A673 (cell line): ENCODE measurements at regions not wholly inside any gene's neighbourhood (a gene's known extent, or its start where the extent isn't known, plus 50 kb on each side); places are given as distances from the start of the nearest gene placed in this dataset.
"Not testable (repeated sequence)": the region's sequence is repeated elsewhere in the genome, so short reads cannot be mapped to it uniquely, and the experiment has no call there.

Experiments
- BruUV-seq: library from RNA; stranded (reverse); fragments of 400-500 nt; replicated peaks from 2 replicates; lab custom pipeline; 2021; lab: Mats Ljungman, UMichigan
- CTCF ChIA-PET: fragments of 300-600 bp; sonication (Branson Sonifier 250); formaldehyde crosslinking; loops from one replicate; lab custom pipeline; 2022; ENCODE audit warnings: antibody characterized with exemption; lab: Charles Lee
- POLR2A ChIA-PET: fragments of 300-600 bp; sonication (Branson Sonifier 250); formaldehyde crosslinking; loops from one replicate; lab custom pipeline; 2022; ENCODE audit warnings: antibody characterized with exemption; ENCODE audit not compliant: low non-redundant PET; lab: Charles Lee
- DNase-seq: peaks from one replicate; pipeline ENCODE4 v3.0.0-alpha.2; 2015; ENCODE audit warnings: low spot score
- H3K27ac ChIP-seq: fragments of 200-600 bp; sonication (generic); 2 replicates; pipeline ENCODE4 v1.5.1; 2016; ENCODE audit warnings: mixed run types, low read depth, mild to moderate bottlenecking, mixed read lengths, antibody characterized with exemption, low read length; ENCODE audit not compliant: poor library complexity, severe bottlenecking
- H3K27me3 ChIP-seq: fragments of 200-600 bp; sonication (generic); replicated peaks from 2 replicates; pipeline ENCODE4 v1.6.1; 2017; ENCODE audit warnings: mixed run types, low read depth, mild to moderate bottlenecking, mixed read lengths, antibody characterized with exemption, low read length; ENCODE audit not compliant: insufficient read depth, poor library complexity
- H3K36me3 ChIP-seq: fragments of 200-600 bp; sonication (generic); 2 replicates; pipeline ENCODE4 v1.6.1; 2016; ENCODE audit warnings: mixed run types, mild to moderate bottlenecking, mixed read lengths, antibody characterized with exemption, low read length; ENCODE audit not compliant: insufficient read depth, poor library complexity, severe bottlenecking
- H3K4me1 ChIP-seq: fragments of 200-600 bp; sonication (generic); 2 replicates; pipeline ENCODE4 v1.6.1; 2017; ENCODE audit warnings: mixed run types, mild to moderate bottlenecking, mixed read lengths, antibody characterized with exemption, low read length; ENCODE audit not compliant: insufficient read depth, poor library complexity, severe bottlenecking
- H3K4me3 ChIP-seq: fragments of 200-600 bp; sonication (generic); 2 replicates; pipeline ENCODE4 v1.5.1; 2016; ENCODE audit warnings: low read depth, mixed run types, mild to moderate bottlenecking, mixed read lengths, low read length; ENCODE audit not compliant: poor library complexity, severe bottlenecking
- H3K9me3 ChIP-seq: fragments of 200-600 bp; sonication (generic); 2 replicates; pipeline ENCODE4 v1.6.1; 2016; ENCODE audit warnings: mixed run types, low read depth, mild to moderate bottlenecking, mixed read lengths, antibody characterized with exemption, low read length; ENCODE audit not compliant: poor library complexity, severe bottlenecking
- CTCF ChIP-seq: fragments of 300-800, 200-600 bp; sonication (generic); conservative IDR thresholded peaks from 2 replicates; pipeline ENCODE4 v1.5.1; 2017; ENCODE audit warnings: low read depth, mild to moderate bottlenecking, antibody characterized with exemption, low read length, moderate library complexity, mixed read lengths
- EZH2 ChIP-seq: fragments of 200-600 bp; sonication (generic); IDR thresholded peaks from 2 replicates; pipeline ENCODE4 v1.6.1; 2017; ENCODE audit warnings: borderline replicate concordance, low read depth, mild to moderate bottlenecking, mixed read lengths, antibody characterized with exemption, low read length; ENCODE audit not compliant: poor library complexity, severe bottlenecking
- intact Hi-C: fragments of 100-400 bp; cut with micrococcal nuclease; formaldehyde crosslinking; loops from one replicate; pipeline ENCODE4 v1.10.0; 2022; ENCODE audit not compliant: unreplicated experiment

- ChIA-PET CTCF (interaction anchor here (0.5 kb wide), 1 partner anchor 334 kb away, joined by 6 read pairs; no protein-coding TSS in a partner anchor), POLR2A (no interaction called here)
- no peaks in the 10 kb centered on the region for H3K36me3 ChIP-seq
- no peak overlapping the region for H3K4me3 ChIP-seq
- TF ChIP-seq EZH2 (no peak), CTCF (no peak)
- H3K27ac ChIP-seq = no peak overlapping the region
- intact Hi-C loops = no loop called here
- H3K27me3 ChIP-seq = no peaks in the 10 kb centered on the region
- H3K9me3 ChIP-seq = no peaks in the 10 kb centered on the region
- no peak for DNase-seq
- peaks cover 8% of the 10 kb centered on the region for H3K4me1 ChIP-seq
- no TSS peak for BruUV-seq
Measured at GRCh38 chr6:11403035-11403601, 134.4 kb upstream of the TMEM170B start.

GRCh38 chr6:11402581-11402980 is 135.0 kb upstream of the TMEM170B start:
- DNase-seq, H3K36me3 ChIP-seq, H3K4me3 ChIP-seq, H3K27me3 ChIP-seq, H3K9me3 ChIP-seq, H3K27ac ChIP-seq, BruUV-seq, POLR2A ChIA-PET, H3K4me1 ChIP-seq, CTCF ChIA-PET, intact Hi-C loops: not testable (repeated sequence)

GRCh38 chr6:11401954-11402353 is 135.6 kb upstream of the TMEM170B start:
- CTCF ChIA-PET, BruUV-seq, POLR2A ChIA-PET: not testable (repeated sequence)

GRCh38 chr6:11398451-11399326 is 138.9 kb upstream of the TMEM170B start:
- Histone ChIP-seq H3K27ac (no peak overlapping the region), H3K4me3 (no peak overlapping the region), H3K27me3 (no peaks in the 10 kb centered on the region), H3K9me3 (no peaks in the 10 kb centered on the region), H3K4me1 (peaks cover 8% of the 10 kb centered on the region), H3K36me3 (no peaks in the 10 kb centered on the region)
- DNase-seq = peak; percentile 36
- intact Hi-C loops = no loop called here
- TF ChIP-seq EZH2 (no peak), CTCF (no peak)
- BruUV-seq = no TSS peak
- ChIA-PET POLR2A (interaction anchor here (0.6 to 0.7 kb wide), 2 partner anchors 38 to 1975 kb away, joined by 3 read pairs; no protein-coding TSS in a partner anchor), CTCF (no interaction called here)

More at GRCh38 chr6:11401954-11402353, 135.6 kb upstream of the TMEM170B start:
- H3K27me3 ChIP-seq, DNase-seq, H3K4me1 ChIP-seq, H3K9me3 ChIP-seq, H3K36me3 ChIP-seq, H3K27ac ChIP-seq, H3K4me3 ChIP-seq, intact Hi-C loops: not testable (repeated sequence)
